Neural progenitor cell (in vitro differentiated cells): ENCODE measurements at regions not wholly inside any gene's neighbourhood (a gene's known extent, or its start where the extent isn't known, plus 50 kb on each side); places are given as distances from the start of the nearest gene placed in this dataset.

Experiments
- EZH2 ChIP-seq: fragments of 200-600 bp; sonication (generic); IDR thresholded peaks from 2 replicates; pipeline ENCODE4 v1.6.1; 2017; ENCODE audit warnings: antibody characterized with exemption, mild to moderate bottlenecking, moderate library complexity
- EZH2phosphoT487 ChIP-seq: fragments of 200-600 bp; sonication (generic); IDR thresholded peaks from 2 replicates; pipeline ENCODE4 v1.6.1; 2017; ENCODE audit warnings: antibody characterized with exemption
- TF ChIP-seq, protein P1 (sequence below): fragments of 200-600 bp; sonication (generic); IDR thresholded peaks from 2 replicates; pipeline ENCODE4 v1.5.1; 2017; ENCODE audit warnings: antibody characterized with exemption, mild to moderate bottlenecking

DNA sequence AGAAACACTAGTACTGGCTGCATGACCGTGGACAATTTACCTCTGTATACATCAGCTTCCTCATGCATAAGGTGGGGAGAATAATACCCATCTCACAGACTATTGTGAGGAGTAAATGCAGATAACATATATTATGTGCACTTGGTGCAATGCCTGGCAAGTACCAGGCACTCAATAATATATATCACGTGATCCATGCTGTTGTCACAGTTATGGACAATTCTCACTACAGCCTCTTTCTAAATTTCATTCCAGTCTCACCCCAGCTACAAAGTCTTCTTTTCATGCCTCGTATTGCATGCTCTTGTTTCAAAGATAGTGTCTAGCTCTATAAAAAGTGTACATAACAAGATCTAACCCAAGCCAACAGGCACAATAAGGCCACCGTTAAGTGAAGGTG is 494.3 kb upstream of the ADAMTS9 start:
- TF ChIP-seq, protein P1, sequence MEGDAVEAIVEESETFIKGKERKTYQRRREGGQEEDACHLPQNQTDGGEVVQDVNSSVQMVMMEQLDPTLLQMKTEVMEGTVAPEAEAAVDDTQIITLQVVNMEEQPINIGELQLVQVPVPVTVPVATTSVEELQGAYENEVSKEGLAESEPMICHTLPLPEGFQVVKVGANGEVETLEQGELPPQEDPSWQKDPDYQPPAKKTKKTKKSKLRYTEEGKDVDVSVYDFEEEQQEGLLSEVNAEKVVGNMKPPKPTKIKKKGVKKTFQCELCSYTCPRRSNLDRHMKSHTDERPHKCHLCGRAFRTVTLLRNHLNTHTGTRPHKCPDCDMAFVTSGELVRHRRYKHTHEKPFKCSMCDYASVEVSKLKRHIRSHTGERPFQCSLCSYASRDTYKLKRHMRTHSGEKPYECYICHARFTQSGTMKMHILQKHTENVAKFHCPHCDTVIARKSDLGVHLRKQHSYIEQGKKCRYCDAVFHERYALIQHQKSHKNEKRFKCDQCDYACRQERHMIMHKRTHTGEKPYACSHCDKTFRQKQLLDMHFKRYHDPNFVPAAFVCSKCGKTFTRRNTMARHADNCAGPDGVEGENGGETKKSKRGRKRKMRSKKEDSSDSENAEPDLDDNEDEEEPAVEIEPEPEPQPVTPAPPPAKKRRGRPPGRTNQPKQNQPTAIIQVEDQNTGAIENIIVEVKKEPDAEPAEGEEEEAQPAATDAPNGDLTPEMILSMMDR, result no peak
- TF ChIP-seq EZH2phosphoT487 (no peak), EZH2 (no peak)
